Smooth muscle cell (in vitro differentiated cells): ENCODE measurements at regions not wholly inside any gene's neighbourhood (a gene's known extent, or its start where the extent isn't known, plus 50 kb on each side); places are given as distances from the start of the nearest gene placed in this dataset.

Source experiments
- DNase-seq: peaks from one replicate; lab custom pipeline; 2025; ENCODE audit not compliant: unreplicated experiment; lab: John Stamatoyannopoulos, UW
- H2AFZ ChIP-seq: fragments of 200-600 bp; sonication (generic); 2 replicates; pipeline ENCODE4 v1.6.0; 2016; ENCODE audit warnings: antibody characterized with exemption, low read depth, mild to moderate bottlenecking
- H3F3A ChIP-seq: fragments of 200-600 bp; sonication (generic); 2 replicates; pipeline ENCODE4 v1.6.0; 2017; ENCODE audit warnings: antibody characterized with exemption, low read depth
- H3K27ac ChIP-seq: fragments of 200-600 bp; sonication (generic); 2 replicates; pipeline ENCODE4 v1.5.1; 2016; ENCODE audit warnings: low read depth, mild to moderate bottlenecking
- H3K27me3 ChIP-seq: fragments of 200-600 bp; sonication (generic); 2 replicates; pipeline ENCODE4 v1.6.1; 2016; ENCODE audit warnings: low read depth, mild to moderate bottlenecking
- H3K36me3 ChIP-seq: fragments of 200-600 bp; sonication (generic); 2 replicates; pipeline ENCODE4 v1.5.1; 2016; ENCODE audit warnings: low read depth
- H3K4me1 ChIP-seq: fragments of 200-600 bp; sonication (generic); 2 replicates; pipeline ENCODE4 v1.5.1; 2016; ENCODE audit warnings: low read depth
- H3K4me2 ChIP-seq: fragments of 200-600 bp; sonication (generic); 2 replicates; pipeline ENCODE4 v1.6.0; 2016; ENCODE audit warnings: mild to moderate bottlenecking
- H3K4me3 ChIP-seq: fragments of 200-600 bp; sonication (generic); 2 replicates; pipeline ENCODE4 v1.5.1; 2016; ENCODE audit warnings: mild to moderate bottlenecking
- H3K79me2 ChIP-seq: fragments of 200-600 bp; sonication (generic); 2 replicates; pipeline ENCODE4 v1.6.0; 2016; ENCODE audit warnings: low read depth, mild to moderate bottlenecking
- H3K9ac ChIP-seq: fragments of 200-600 bp; sonication (generic); 2 replicates; pipeline ENCODE4 v1.6.0; 2016; ENCODE audit warnings: low read depth
- H3K9me3 ChIP-seq: fragments of 200-600 bp; sonication (generic); replicated peaks from 2 replicates; pipeline ENCODE4 v1.5.1; 2016; ENCODE audit warnings: low read depth
- H4K20me1 ChIP-seq: fragments of 200-600 bp; sonication (generic); 2 replicates; pipeline ENCODE4 v1.6.0; 2016; ENCODE audit warnings: low read depth
- WGBS: methylation state at CpG from one replicate; pipeline ENCODE4 v1.1.7; 2016; ENCODE audit warnings: low lambda C conversion rate; 5-methylcytosine and 5-hydroxymethylcytosine counted together
- TF ChIP-seq, protein P1 (sequence below): fragments of 200-600 bp; sonication (generic); IDR thresholded peaks from 2 replicates; pipeline ENCODE4 v1.5.1; 2017; ENCODE audit warnings: borderline replicate concordance, mild to moderate bottlenecking, antibody characterized with exemption; ENCODE audit not compliant: insufficient read depth, poor library complexity, severe bottlenecking

DNA sequence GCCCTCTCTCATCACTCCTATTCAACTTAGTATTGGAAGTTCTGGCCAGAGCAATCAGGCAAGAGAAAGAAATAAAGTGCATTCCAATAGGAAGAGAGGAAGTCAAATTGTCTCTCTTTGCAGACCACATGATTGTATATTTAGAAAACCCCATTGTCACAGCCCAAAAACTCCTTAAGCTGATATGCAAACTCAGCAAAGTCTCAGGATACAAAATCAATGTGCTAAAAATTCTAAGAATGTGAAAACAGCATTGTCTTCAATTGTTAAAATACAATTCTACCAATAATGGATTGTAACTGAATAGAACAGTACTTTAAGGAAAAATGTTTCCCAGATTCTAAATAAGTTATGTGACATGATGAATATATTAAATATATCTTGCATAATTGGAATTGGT, 2269.2 kb upstream of the PCDH20 start:
- TF ChIP-seq, protein P1, sequence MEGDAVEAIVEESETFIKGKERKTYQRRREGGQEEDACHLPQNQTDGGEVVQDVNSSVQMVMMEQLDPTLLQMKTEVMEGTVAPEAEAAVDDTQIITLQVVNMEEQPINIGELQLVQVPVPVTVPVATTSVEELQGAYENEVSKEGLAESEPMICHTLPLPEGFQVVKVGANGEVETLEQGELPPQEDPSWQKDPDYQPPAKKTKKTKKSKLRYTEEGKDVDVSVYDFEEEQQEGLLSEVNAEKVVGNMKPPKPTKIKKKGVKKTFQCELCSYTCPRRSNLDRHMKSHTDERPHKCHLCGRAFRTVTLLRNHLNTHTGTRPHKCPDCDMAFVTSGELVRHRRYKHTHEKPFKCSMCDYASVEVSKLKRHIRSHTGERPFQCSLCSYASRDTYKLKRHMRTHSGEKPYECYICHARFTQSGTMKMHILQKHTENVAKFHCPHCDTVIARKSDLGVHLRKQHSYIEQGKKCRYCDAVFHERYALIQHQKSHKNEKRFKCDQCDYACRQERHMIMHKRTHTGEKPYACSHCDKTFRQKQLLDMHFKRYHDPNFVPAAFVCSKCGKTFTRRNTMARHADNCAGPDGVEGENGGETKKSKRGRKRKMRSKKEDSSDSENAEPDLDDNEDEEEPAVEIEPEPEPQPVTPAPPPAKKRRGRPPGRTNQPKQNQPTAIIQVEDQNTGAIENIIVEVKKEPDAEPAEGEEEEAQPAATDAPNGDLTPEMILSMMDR = no peak
- H3K9me3 ChIP-seq = no peaks in the 10 kb centered on the region

DNA sequence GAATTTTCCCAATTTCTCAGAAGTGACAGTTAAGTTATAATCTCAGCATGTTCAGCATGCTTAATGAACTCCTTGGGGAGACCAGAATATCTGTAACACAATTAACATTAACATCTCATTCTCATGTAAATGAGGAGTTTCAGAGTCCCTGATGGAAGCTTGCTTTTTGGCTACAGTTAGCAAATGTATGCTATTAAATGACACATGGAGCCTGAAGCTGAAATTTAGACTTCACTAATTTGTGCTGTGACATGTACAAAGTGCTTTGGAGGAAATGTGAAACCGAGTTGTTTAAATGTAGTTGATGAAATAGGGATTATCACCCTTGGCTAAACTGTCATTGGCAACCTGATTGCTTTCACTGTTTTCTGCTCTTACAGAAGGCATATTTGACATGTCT, 2265.1 kb upstream of the PCDH20 start:
- Histone ChIP-seq H3K9ac (no peak overlapping the region), H3K27me3 (no peaks in the 10 kb centered on the region), H3K4me3 (no peak overlapping the region), H3K79me2 (no peaks in the 10 kb centered on the region), H3K4me2 (no peak overlapping the region), H2AFZ (no peak overlapping the region), H3K36me3 (no peaks in the 10 kb centered on the region), H3F3A (no peaks in the 10 kb centered on the region), H3K9me3 (no peaks in the 10 kb centered on the region), H3K27ac (no peak overlapping the region), H4K20me1 (no peaks in the 10 kb centered on the region), H3K4me1 (peaks cover 3% of the 10 kb centered on the region)
- DNase-seq = no peak
- whole genome bisulfite sequencing = 13% methylated on average over 1 of the region's 1 CpG
- TF ChIP-seq, protein P1 = no peak

More for the DNA sequence above, 2269.2 kb upstream of the PCDH20 start:
- H3K9ac ChIP-seq = no peak overlapping the region
- H3K79me2 ChIP-seq = no peaks in the 10 kb centered on the region
- H3K36me3 ChIP-seq = no peaks in the 10 kb centered on the region
- no peak overlapping the region for H2AFZ ChIP-seq
- H3K27me3 ChIP-seq = no peaks in the 10 kb centered on the region
- H4K20me1 ChIP-seq = no peaks in the 10 kb centered on the region
- H3K27ac ChIP-seq = no peak overlapping the region
- no peak for DNase-seq
- peaks cover 3% of the 10 kb centered on the region for H3K4me1 ChIP-seq
- H3K4me2 ChIP-seq = no peak overlapping the region
- no peak overlapping the region for H3K4me3 ChIP-seq
- H3F3A ChIP-seq = no peaks in the 10 kb centered on the region

DNA sequence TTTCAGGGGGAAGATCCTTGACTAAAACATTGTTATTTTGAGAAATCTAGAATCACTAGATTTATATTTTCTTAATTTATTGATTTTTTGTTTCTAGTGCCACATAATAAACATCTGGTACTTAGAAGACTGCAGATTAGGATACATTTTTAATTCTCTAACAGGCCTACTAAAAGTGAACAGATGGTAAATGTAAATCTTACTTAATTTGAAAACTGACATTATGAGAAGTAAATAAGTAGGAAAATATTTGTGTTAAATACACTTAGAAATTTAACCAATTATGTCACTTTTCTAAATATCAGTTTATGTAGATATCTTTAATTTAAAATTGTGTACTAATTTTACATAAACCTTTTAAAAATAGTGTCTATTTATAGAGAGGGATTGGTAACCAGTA, 2255.6 kb upstream of the PCDH20 start:
- H4K20me1 ChIP-seq = no peaks in the 10 kb centered on the region
- TF ChIP-seq, protein P1 = no peak
- H3K4me3 ChIP-seq = no peak overlapping the region
- no peak overlapping the region for H3K9ac ChIP-seq
- H3K79me2 ChIP-seq = no peaks in the 10 kb centered on the region
- no peak overlapping the region for H3K27ac ChIP-seq
- H3F3A ChIP-seq = no peaks in the 10 kb centered on the region
- no peaks in the 10 kb centered on the region for H3K36me3 ChIP-seq
- H3K27me3 ChIP-seq = no peaks in the 10 kb centered on the region
- no peak for DNase-seq
- H3K4me2 ChIP-seq = no peak overlapping the region
- no peak overlapping the region for H2AFZ ChIP-seq
- H3K9me3 ChIP-seq = no peaks in the 10 kb centered on the region
- H3K4me1 ChIP-seq = no peaks in the 10 kb centered on the region

DNA sequence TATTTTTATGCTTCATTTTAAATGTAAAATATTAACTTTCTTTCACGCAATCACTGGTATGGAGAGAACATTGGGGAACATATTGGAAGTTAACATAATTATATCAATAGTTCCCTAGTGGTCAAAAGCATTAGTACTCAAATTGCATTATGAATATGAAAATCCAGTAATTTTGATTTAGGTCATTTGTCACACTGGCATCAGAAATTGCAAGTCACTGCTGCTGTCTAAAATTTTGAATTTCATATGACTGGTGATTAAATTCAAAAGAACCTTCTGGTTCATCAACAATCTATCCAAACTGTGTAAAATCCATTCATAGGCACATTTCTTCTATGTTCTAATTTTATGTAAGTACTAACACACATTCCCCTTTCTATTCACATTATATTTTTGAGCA, 2235.7 kb upstream of the PCDH20 start:
- WGBS = 97% methylated on average over 1 of the region's 1 CpG
- no peak overlapping the region for H3K4me3 ChIP-seq
- H3K27me3 ChIP-seq = no peaks in the 10 kb centered on the region
- H3F3A ChIP-seq = no peaks in the 10 kb centered on the region
- no peaks in the 10 kb centered on the region for H3K36me3 ChIP-seq
- H3K9ac ChIP-seq = no peak overlapping the region
- TF ChIP-seq, protein P1 = no peak
- no peaks in the 10 kb centered on the region for H4K20me1 ChIP-seq
- no peaks in the 10 kb centered on the region for H3K4me1 ChIP-seq
- no peak overlapping the region for H3K27ac ChIP-seq
- no peak for DNase-seq
- no peaks in the 10 kb centered on the region for H3K79me2 ChIP-seq
- no peaks in the 10 kb centered on the region for H3K9me3 ChIP-seq
- no peak overlapping the region for H3K4me2 ChIP-seq
- H2AFZ ChIP-seq = no peak overlapping the region
